Heart left ventricle (tissue), 16 donors: ENCODE measurements at regions not wholly inside any gene's neighbourhood (a gene's known extent, or its start where the extent isn't known, plus 50 kb on each side); places are given as distances from the start of the nearest gene placed in this dataset.
"Not testable (repeated sequence)": the region's sequence is repeated elsewhere in the genome, so short reads cannot be mapped to it uniquely, and the experiment has no call there.

ENCODE experiments used
- ATAC-seq, 4 donors: fragments of 200-7000 bp; cut with Tn5 transposase; one replicate each; pipeline ENCODE4 v1.9.1; 2020 to 2022; ENCODE audit warnings: moderate library complexity in 4 of 4, mild to moderate bottlenecking in 3 of 4, moderate number of reproducible peaks in 1 of 4
- DNase-seq, 5 donors: peaks; one replicate each; pipeline ENCODE4 v3.0.0-alpha.2; 2020
- H3K27ac ChIP-seq, 12 donors: fragments of 200-600 bp; sonication (generic) in 4 of 12; one replicate each; pipeline versions ENCODE4 v1.5.0 to v1.8.0; 2016 to 2022; ENCODE audit warnings: mild to moderate bottlenecking in 2 of 12
- H3K27me3 ChIP-seq, 9 donors: fragments of 200-600 bp; sonication (generic) in 2 of 9; one replicate each; pipeline versions ENCODE4 v1.5.1 to v1.8.0; 2016 to 2022; ENCODE audit warnings: mild to moderate bottlenecking in 3 of 9
- H3K36me3 ChIP-seq, 9 donors: fragments of 200-600 bp; sonication (generic) in 2 of 9; one replicate each; pipeline versions ENCODE4 v1.5.0 to v1.8.0; 2018 to 2022; ENCODE audit warnings: mild to moderate bottlenecking in 2 of 9
- H3K4me1 ChIP-seq, 12 donors: fragments of 200-600 bp; sonication (generic) in 4 of 12; one replicate each; pipeline versions ENCODE4 v1.5.0 to v1.8.0; 2016 to 2022; ENCODE audit warnings: mild to moderate bottlenecking in 3 of 12
- H3K4me3 ChIP-seq, 12 donors: fragments of 200-600 bp; sonication (generic) in 4 of 12; one replicate each; pipeline versions ENCODE4 v1.5.0 to v1.8.0; 2017 to 2022; ENCODE audit warnings: mild to moderate bottlenecking in 9 of 12, moderate library complexity in 4 of 12
- H3K9me3 ChIP-seq, 12 donors: fragments of 200-600 bp; sonication (generic) in 4 of 12; one replicate each; pipeline versions ENCODE4 v1.5.0 to v1.8.0; 2016 to 2022; ENCODE audit warnings: mild to moderate bottlenecking in 1 of 12
- POLR2A ChIP-seq, 2 donors: fragments of 450-650 bp; IDR thresholded peaks; one replicate each; pipeline ENCODE4 v1.6.1; 2017; ENCODE audit warnings: antibody characterized with exemption in 2 of 2, mild to moderate bottlenecking in 2 of 2, moderate library complexity in 2 of 2
- WGBS, 4 donors: extraction: QIAGEN DNeasy Blood & Tissue Kit in 2 of 4; methylation state at CpG; one replicate each; pipeline versions ENCODE4 v1.1.5 to v1.1.7; 2013 to 2018; 5-methylcytosine and 5-hydroxymethylcytosine counted together
- intact Hi-C, 10 donors: fragments of 100-400 bp; cut with DNase I; formaldehyde crosslinking; loops; one replicate each; pipeline versions ENCODE4 v1.11.1 to v1.14.2; 2022
- TF ChIP-seq, protein P1 (sequence below), 12 donors: fragments of 200-600 bp; sonication (generic) in 4 of 12; IDR thresholded peaks; one replicate each; pipeline versions ENCODE4 v1.5.0 to v1.8.0; 2018 to 2022; ENCODE audit warnings: antibody characterized with exemption in 12 of 12, mild to moderate bottlenecking in 5 of 12
- donor health status: ischemic (EF 13 %, LVEDD 7.1; RV severe dilation, severe dysfunction).
- donor health status: healthy with polysubstance abuse.
- donor health status: DM: no; HTN: yes; CAD: no.
- donor health status: DM: no; HTN: no; CAD: no.
- donor health status: ischemic (EF 25% LVEDD 6.9; RV normal size, moderate dysfunction).
- donor health status: ischemic (EF 25% LVEDD 5.7; RV mildly dilated, moderate dysfunction).
- donor health status: healthy.
- donor health status: DM: yes; HTN: yes; CAD: no.
- donor health status: ischemic (EF 35%, LVEDD 5.7; RV mildly dilated, moderate dysfunction).
- donor health status: nonischemic (EF 11% LVEDD 7.7; RV severe dilation, severe dysfunction).
- donor health status: DM: yes; HTN: yes; CAD: no.
- donor health status: PGD.
- donor health status: ischemic (EF 29% LVEDD 5.4; RV normal size, mild dysfunction).
- donor health status: nonischemic (EF 23%, LVEDD 6.1; RV moderate dilation, normal function).

- DNase-seq (no peak), ATAC-seq (no peak)
- intact Hi-C loops: loop anchor here in 1 of 10 donors (5.0 kb wide), 1 partner anchor 351 kb away; no protein-coding TSS in a partner anchor
- Histone ChIP-seq H3K36me3 (no peaks in the 10 kb centered on the region), H3K9me3 (no peaks in the 10 kb centered on the region), H3K4me3 (no peak overlapping the region), H3K27me3 (no peaks in the 10 kb centered on the region), H3K27ac (no peak overlapping the region), H3K4me1 (no peaks in the 10 kb centered on the region)
- no peak for TF ChIP-seq POLR2A (IDR thresholded peaks at IDR 0.05)
- TF ChIP-seq, protein P1, sequence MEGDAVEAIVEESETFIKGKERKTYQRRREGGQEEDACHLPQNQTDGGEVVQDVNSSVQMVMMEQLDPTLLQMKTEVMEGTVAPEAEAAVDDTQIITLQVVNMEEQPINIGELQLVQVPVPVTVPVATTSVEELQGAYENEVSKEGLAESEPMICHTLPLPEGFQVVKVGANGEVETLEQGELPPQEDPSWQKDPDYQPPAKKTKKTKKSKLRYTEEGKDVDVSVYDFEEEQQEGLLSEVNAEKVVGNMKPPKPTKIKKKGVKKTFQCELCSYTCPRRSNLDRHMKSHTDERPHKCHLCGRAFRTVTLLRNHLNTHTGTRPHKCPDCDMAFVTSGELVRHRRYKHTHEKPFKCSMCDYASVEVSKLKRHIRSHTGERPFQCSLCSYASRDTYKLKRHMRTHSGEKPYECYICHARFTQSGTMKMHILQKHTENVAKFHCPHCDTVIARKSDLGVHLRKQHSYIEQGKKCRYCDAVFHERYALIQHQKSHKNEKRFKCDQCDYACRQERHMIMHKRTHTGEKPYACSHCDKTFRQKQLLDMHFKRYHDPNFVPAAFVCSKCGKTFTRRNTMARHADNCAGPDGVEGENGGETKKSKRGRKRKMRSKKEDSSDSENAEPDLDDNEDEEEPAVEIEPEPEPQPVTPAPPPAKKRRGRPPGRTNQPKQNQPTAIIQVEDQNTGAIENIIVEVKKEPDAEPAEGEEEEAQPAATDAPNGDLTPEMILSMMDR (IDR thresholded peaks at IDR 0.05): no peak
- 29 to 69% (median 68%) methylated on average over 1 of the region's 1 CpG for WGBS, 4 donors
Measured at GRCh38 chr13:38223089-38223488, 126.6 kb upstream of the UFM1 start.

DNA sequence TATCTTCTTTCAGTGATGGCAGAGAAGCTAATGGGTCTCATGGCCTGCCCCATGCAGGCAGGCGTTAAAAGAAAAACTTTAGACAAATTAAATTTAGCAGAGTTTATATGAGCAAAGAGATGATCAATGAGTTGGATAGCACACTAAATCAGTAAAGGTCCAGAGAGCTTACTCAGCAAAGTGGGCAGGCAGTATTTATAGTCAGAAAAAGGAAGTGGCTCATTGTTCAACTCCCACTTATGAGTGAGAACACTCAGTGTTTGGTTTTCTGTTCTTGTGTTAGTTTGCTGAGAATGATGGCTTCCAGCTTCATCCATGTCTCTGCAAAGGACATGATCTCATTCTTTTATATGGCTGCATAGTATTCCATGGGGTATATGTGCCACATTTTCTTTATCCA is 128.5 kb upstream of the UFM1 start:
- not testable (repeated sequence) for H3K9me3 ChIP-seq, ATAC-seq, H3K36me3 ChIP-seq, H3K27me3 ChIP-seq, DNase-seq, H3K4me3 ChIP-seq, H3K27ac ChIP-seq, H3K4me1 ChIP-seq
- WGBS, 4 donors: 94 to 100% (median 96%) methylated on average over 1 of the region's 1 CpG
- intact Hi-C loops: loop anchor here in 1 of 10 donors (5.0 kb wide), 1 partner anchor 349 kb away; no protein-coding TSS in a partner anchor

DNA sequence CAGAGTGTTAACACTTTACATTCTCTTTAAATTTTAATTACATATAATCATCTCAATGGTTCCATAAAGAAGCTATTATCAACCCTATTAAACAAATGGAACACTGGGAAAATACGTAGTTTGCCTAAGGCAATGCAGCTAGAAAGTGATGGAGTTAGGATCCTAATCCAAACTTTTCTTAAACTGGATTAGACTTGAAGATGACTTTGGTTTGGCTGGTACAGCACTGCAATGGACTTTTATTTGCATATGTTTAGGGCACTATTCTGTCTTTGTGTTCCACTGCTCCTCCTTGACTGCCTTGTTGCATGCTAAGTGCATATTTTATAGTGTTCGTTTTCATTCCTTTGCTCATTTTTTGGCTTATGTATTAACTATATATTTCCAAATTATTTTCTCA is 133.5 kb upstream of the UFM1 start:
- intact Hi-C loops: no loop called here
- ATAC-seq: no peak
- Histone ChIP-seq H3K36me3 (no peaks in the 10 kb centered on the region), H3K27ac (no peak overlapping the region), H3K9me3 (peaks cover 0 to 12% (median 0%) of the 10 kb centered on the region in 12 donors), H3K27me3 (no peaks in the 10 kb centered on the region), H3K4me1 (no peaks in the 10 kb centered on the region), H3K4me3 (no peak overlapping the region)
- 78 to 84% (median 80%) methylated on average over 2 of the region's 2 CpGs for WGBS, 4 donors
- no peak for DNase-seq
- TF ChIP-seq POLR2A (IDR thresholded peaks at IDR 0.05): no peak
- TF ChIP-seq, protein P1 (IDR thresholded peaks at IDR 0.05): no peak

GRCh38 chr13:38213314-38213713 is 136.3 kb upstream of the UFM1 start:
- intact Hi-C loops: no loop called here
- 75 to 94% (median 86%) methylated on average over 1 of the region's 1 CpG for WGBS, 4 donors
- ATAC-seq (no peak), DNase-seq (no peak)
- H3K4me3 ChIP-seq: no peak overlapping the region
- peaks cover 0 to 15% (median 0%) of the 10 kb centered on the region in 12 donors for H3K9me3 ChIP-seq
- TF ChIP-seq POLR2A (IDR thresholded peaks at IDR 0.05): no peak
- TF ChIP-seq, protein P1 (IDR thresholded peaks at IDR 0.05): no peak
- no peaks in the 10 kb centered on the region for H3K27me3 ChIP-seq
- H3K36me3 ChIP-seq: no peaks in the 10 kb centered on the region
- H3K4me1 ChIP-seq: no peaks in the 10 kb centered on the region
- H3K27ac ChIP-seq: no peak overlapping the region

- intact Hi-C loops: no loop called here
- Histone ChIP-seq H3K9me3 (peaks cover 0 to 15% (median 0%) of the 10 kb centered on the region in 12 donors), H3K27ac (no peak overlapping the region), H3K4me1 (no peaks in the 10 kb centered on the region), H3K27me3 (no peaks in the 10 kb centered on the region), H3K4me3 (no peak overlapping the region), H3K36me3 (no peaks in the 10 kb centered on the region)
- TF ChIP-seq, protein P1 (IDR thresholded peaks at IDR 0.05): no peak
- no peak for TF ChIP-seq POLR2A (IDR thresholded peaks at IDR 0.05)
- WGBS, 4 donors: 44 to 74% (median 57%) methylated on average over 3 of the region's 3 CpGs
- no peak for DNase-seq
- no peak for ATAC-seq
Measured at GRCh38 chr13:38210928-38211596, 138.6 kb upstream of the UFM1 start.
